ENCODE measurements at regions not wholly inside any gene's neighbourhood (a gene's known extent, or its start where the extent isn't known, plus 50 kb on each side); places are given as distances from the start of the nearest gene placed in this dataset.

DNA sequence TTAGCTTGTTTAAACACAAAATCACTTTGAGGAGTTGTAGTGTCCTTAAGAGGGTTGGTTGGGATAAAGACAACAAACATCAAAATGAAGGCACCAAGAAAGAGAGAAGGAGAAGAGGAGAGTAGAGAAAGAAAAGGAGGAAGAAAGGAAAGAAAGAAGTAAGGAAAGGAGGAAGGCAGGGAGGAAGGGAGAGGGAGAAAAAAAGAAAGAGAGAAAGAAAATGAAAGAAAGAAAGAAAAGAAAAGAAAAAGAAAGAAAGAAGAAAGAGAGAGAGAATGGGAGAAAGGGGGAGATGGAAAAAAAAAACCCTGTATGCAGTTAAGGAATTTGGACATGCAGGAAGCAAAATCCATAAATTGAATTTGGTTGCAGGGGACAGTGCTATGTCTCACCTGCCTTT lies 635.4 kb upstream of the FZD8 start:
- TF ChIP-seq, protein P1, sequence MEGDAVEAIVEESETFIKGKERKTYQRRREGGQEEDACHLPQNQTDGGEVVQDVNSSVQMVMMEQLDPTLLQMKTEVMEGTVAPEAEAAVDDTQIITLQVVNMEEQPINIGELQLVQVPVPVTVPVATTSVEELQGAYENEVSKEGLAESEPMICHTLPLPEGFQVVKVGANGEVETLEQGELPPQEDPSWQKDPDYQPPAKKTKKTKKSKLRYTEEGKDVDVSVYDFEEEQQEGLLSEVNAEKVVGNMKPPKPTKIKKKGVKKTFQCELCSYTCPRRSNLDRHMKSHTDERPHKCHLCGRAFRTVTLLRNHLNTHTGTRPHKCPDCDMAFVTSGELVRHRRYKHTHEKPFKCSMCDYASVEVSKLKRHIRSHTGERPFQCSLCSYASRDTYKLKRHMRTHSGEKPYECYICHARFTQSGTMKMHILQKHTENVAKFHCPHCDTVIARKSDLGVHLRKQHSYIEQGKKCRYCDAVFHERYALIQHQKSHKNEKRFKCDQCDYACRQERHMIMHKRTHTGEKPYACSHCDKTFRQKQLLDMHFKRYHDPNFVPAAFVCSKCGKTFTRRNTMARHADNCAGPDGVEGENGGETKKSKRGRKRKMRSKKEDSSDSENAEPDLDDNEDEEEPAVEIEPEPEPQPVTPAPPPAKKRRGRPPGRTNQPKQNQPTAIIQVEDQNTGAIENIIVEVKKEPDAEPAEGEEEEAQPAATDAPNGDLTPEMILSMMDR (conservative IDR thresholded peaks at IDR 0.05), result no peak
- no peak for TF ChIP-seq EZH2 (IDR thresholded peaks at IDR 0.05; ENCODE audit: low read depth)
